ENCODE measurements at regions not wholly inside any gene's neighbourhood (a gene's known extent, or its start where the extent isn't known, plus 50 kb on each side); places are given as distances from the start of the nearest gene placed in this dataset.

DNA sequence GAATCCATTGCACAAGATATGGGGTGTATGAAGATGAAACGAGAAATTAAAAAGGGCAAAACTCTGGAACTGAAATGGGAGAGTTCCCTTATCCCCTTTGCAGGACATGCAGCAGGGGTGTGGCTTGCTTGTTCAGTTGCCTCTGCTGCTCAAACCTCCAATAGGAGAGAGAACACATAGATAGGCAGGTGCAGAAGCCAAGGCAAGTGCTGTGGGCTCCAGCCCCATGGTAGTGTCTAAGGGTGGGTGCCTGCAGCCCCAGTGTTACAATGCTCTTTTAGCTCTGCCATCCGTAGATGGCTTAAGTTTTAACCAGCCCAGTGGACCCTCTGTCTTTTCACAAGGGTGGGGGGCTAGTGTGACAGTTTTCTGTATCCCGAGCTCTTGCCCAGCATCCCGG, 69.7 kb downstream of the CMAS start:
- no peaks in the 10 kb centered on the region for H3K9me3 Mint-ChIP-seq (ENCODE audit: low read depth)
- TF ChIP-seq, protein P1, sequence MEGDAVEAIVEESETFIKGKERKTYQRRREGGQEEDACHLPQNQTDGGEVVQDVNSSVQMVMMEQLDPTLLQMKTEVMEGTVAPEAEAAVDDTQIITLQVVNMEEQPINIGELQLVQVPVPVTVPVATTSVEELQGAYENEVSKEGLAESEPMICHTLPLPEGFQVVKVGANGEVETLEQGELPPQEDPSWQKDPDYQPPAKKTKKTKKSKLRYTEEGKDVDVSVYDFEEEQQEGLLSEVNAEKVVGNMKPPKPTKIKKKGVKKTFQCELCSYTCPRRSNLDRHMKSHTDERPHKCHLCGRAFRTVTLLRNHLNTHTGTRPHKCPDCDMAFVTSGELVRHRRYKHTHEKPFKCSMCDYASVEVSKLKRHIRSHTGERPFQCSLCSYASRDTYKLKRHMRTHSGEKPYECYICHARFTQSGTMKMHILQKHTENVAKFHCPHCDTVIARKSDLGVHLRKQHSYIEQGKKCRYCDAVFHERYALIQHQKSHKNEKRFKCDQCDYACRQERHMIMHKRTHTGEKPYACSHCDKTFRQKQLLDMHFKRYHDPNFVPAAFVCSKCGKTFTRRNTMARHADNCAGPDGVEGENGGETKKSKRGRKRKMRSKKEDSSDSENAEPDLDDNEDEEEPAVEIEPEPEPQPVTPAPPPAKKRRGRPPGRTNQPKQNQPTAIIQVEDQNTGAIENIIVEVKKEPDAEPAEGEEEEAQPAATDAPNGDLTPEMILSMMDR (IDR thresholded peaks at IDR 0.05; ENCODE audit: unreplicated experiment), result no peak
- no peak overlapping the region for H3K4me3 Mint-ChIP-seq (ENCODE audit: low read depth)
- no peak overlapping the region for H3K27ac Mint-ChIP-seq
- H3K27me3 Mint-ChIP-seq, result peaks cover 19% of the 10 kb centered on the region
- H3K36me3 Mint-ChIP-seq (ENCODE audit: insufficient read depth), result no peaks in the 10 kb centered on the region
- H3K4me1 Mint-ChIP-seq (ENCODE audit: low read depth), result no peaks in the 10 kb centered on the region
- DNase-seq (ENCODE audit: low spot score, unreplicated experiment), result no peak

DNA sequence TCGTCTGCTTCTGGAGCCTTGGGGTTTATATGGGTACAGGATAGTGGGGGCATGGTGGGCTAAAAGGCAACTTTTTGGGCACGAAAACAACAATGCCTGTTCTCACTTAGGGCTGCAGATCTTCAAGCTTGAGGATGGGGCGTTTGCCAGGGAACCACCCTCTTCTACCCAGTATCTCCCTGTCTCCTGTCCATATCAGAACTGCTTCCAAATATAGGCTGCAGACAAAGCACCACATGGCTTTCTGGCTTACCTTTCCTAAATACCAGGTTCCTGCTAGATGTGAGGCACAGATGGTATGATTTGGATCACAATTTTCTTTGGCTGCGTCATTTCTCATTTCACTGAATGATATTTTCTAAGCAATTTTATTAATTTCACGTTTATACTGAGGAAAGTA, 70.4 kb downstream of the CMAS start:
- no peak for DNase-seq (ENCODE audit: low spot score, unreplicated experiment)
- Mint-ChIP-seq H3K36me3 (ENCODE audit: insufficient read depth) (no peaks in the 10 kb centered on the region), H3K27me3 (peaks cover 19% of the 10 kb centered on the region), H3K9me3 (ENCODE audit: low read depth) (no peaks in the 10 kb centered on the region), H3K4me3 (ENCODE audit: low read depth) (no peak overlapping the region), H3K4me1 (ENCODE audit: low read depth) (no peaks in the 10 kb centered on the region), H3K27ac (no peak overlapping the region)
- TF ChIP-seq, protein P1 (IDR thresholded peaks at IDR 0.05; ENCODE audit: unreplicated experiment), result no peak

DNA sequence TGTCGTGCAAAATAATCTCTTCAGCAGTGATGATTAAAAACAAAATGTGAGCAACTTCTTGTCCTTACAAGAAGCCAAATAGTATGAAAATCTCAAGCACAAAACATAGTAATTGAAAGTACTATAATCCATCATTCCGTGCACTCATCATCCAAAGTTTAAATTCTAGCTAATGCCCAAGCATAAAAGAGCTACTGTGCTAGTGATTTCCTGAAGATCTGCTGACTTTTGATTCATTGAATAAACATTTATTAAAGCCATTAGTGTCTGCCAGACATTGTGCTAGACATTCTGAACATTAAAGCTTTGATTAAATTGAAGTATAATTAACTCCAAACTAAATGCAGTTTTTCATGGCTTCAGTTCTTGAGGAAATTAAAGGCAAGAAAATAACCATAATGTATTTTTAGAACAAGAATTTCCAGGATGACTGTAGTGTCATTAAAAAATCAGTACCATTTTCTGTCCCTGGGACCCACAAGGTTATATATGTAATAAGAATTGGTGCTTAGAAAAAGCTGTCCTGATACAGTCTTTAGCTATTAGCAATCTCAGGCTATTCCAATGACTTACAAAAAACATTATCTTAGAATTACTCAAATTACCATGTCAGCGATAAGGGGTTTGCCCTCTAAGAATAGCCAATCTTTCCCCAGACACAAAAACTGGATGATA, 71.7 kb downstream of the CMAS start:
- TF ChIP-seq, protein P1 (IDR thresholded peaks at IDR 0.05; ENCODE audit: unreplicated experiment), result no peak
- no peaks in the 10 kb centered on the region for H3K9me3 Mint-ChIP-seq (ENCODE audit: low read depth)
- no peak for DNase-seq (ENCODE audit: low spot score, unreplicated experiment)
- H3K27ac Mint-ChIP-seq, result no peak overlapping the region
- H3K4me3 Mint-ChIP-seq (ENCODE audit: low read depth), result no peak overlapping the region
- H3K27me3 Mint-ChIP-seq, result peaks cover 19% of the 10 kb centered on the region
- no peaks in the 10 kb centered on the region for H3K36me3 Mint-ChIP-seq (ENCODE audit: insufficient read depth)
- H3K4me1 Mint-ChIP-seq (ENCODE audit: low read depth), result no peaks in the 10 kb centered on the region

DNA sequence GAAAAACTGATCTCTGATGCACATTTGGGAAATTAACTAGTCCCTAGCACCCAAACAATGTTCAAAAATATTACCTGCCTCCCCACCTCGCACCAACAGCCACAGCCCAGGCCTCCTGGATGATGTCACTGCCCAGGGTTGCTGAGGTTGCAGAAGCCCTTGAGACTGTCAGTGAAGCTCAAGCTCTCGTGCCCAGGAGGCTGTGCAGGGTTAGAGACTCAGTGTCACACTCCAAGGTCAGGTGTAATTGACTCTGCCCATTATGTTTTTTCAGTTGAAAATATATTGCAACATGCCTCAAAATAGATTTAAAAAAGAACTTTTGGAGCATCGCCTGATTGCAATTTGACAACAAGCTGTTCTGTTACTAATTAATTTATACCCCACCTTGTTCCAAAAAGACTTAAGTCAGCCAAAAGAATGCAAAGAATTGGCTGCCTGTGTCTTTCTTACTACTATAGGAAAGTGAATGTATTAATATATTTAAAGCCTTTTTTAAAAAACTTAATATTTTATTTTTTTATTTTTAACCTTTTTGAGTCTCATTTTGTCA, 72.3 kb downstream of the CMAS start:
- no peaks in the 10 kb centered on the region for H3K36me3 Mint-ChIP-seq (ENCODE audit: insufficient read depth)
- TF ChIP-seq, protein P1 (IDR thresholded peaks at IDR 0.05; ENCODE audit: unreplicated experiment), result no peak
- no peaks in the 10 kb centered on the region for H3K4me1 Mint-ChIP-seq (ENCODE audit: low read depth)
- no peak overlapping the region for H3K4me3 Mint-ChIP-seq (ENCODE audit: low read depth)
- no peak for DNase-seq (ENCODE audit: low spot score, unreplicated experiment)
- peaks cover 19% of the 10 kb centered on the region for H3K27me3 Mint-ChIP-seq
- H3K27ac Mint-ChIP-seq, result no peak overlapping the region
- H3K9me3 Mint-ChIP-seq (ENCODE audit: low read depth), result no peaks in the 10 kb centered on the region

DNA sequence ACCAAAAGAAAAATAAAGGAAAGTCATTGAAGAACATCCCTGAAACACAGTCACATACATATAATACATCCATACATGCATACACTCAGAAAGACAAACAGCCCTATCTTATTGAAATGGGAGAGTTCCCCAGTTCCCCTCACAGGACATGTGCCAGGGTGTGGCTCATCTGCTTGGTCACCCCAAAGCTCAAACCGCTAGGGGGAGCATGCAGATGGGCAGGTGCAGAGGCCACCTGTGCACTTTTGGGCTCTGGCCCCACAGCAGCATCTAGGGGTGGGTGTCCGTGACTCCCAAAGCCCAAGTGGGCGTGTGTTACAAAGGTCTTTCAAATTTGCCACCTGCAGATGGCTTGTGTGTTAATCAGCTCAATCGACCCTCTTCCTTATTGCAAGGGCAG, 75.2 kb downstream of the CMAS start:
- TF ChIP-seq, protein P1 (IDR thresholded peaks at IDR 0.05; ENCODE audit: unreplicated experiment), result peak; percentile 49
- H3K27me3 Mint-ChIP-seq, result peaks cover 8% of the 10 kb centered on the region
- no peaks in the 10 kb centered on the region for H3K36me3 Mint-ChIP-seq (ENCODE audit: insufficient read depth)
- no peaks in the 10 kb centered on the region for H3K4me1 Mint-ChIP-seq (ENCODE audit: low read depth)
- no peak overlapping the region for H3K27ac Mint-ChIP-seq
- peaks cover 8% of the 10 kb centered on the region for H3K9me3 Mint-ChIP-seq (ENCODE audit: low read depth)
- H3K4me3 Mint-ChIP-seq (ENCODE audit: low read depth), result no peak overlapping the region
- no peak for DNase-seq (ENCODE audit: low spot score, unreplicated experiment)
